Kidney epithelial cell (primary cell): ENCODE measurements at regions not wholly inside any gene's neighbourhood (a gene's known extent, or its start where the extent isn't known, plus 50 kb on each side); places are given as distances from the start of the nearest gene placed in this dataset.

Experiments
- DNase-seq: peaks from one replicate; pipeline ENCODE4 v3.0.0-alpha.2; 2010; ENCODE audit warnings: low read depth
- H3K27me3 ChIP-seq: 2 replicates; pipeline ENCODE4 v1.6.0; 2011; ENCODE audit warnings: low read length; ENCODE audit not compliant: control insufficient read depth, insufficient read depth
- H3K36me3 ChIP-seq: 2 replicates; pipeline ENCODE4 v1.5.1; 2011; ENCODE audit warnings: low read length; ENCODE audit not compliant: control insufficient read depth, insufficient read depth
- H3K4me3 ChIP-seq: 2 replicates; pipeline ENCODE4 v1.5.1; 2011; ENCODE audit warnings: low read depth, mild to moderate bottlenecking, control low read depth, low read length
- TF ChIP-seq, protein P1 (sequence below): IDR thresholded peaks from 2 replicates; pipeline ENCODE4 v1.5.1; 2011; ENCODE audit warnings: mild to moderate bottlenecking, moderate library complexity, low read length, control low read depth, inconsistent platforms; ENCODE audit not compliant: insufficient read depth, poor library complexity, severe bottlenecking

GRCh38 chr5:124193371-124193789 is 553.1 kb downstream of the ZNF608 start:
- Histone ChIP-seq H3K27me3 (no peaks in the 10 kb centered on the region), H3K36me3 (no peaks in the 10 kb centered on the region), H3K4me3 (no peak overlapping the region)
- TF ChIP-seq, protein P1, sequence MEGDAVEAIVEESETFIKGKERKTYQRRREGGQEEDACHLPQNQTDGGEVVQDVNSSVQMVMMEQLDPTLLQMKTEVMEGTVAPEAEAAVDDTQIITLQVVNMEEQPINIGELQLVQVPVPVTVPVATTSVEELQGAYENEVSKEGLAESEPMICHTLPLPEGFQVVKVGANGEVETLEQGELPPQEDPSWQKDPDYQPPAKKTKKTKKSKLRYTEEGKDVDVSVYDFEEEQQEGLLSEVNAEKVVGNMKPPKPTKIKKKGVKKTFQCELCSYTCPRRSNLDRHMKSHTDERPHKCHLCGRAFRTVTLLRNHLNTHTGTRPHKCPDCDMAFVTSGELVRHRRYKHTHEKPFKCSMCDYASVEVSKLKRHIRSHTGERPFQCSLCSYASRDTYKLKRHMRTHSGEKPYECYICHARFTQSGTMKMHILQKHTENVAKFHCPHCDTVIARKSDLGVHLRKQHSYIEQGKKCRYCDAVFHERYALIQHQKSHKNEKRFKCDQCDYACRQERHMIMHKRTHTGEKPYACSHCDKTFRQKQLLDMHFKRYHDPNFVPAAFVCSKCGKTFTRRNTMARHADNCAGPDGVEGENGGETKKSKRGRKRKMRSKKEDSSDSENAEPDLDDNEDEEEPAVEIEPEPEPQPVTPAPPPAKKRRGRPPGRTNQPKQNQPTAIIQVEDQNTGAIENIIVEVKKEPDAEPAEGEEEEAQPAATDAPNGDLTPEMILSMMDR, result no peak
- no peak for DNase-seq

DNA sequence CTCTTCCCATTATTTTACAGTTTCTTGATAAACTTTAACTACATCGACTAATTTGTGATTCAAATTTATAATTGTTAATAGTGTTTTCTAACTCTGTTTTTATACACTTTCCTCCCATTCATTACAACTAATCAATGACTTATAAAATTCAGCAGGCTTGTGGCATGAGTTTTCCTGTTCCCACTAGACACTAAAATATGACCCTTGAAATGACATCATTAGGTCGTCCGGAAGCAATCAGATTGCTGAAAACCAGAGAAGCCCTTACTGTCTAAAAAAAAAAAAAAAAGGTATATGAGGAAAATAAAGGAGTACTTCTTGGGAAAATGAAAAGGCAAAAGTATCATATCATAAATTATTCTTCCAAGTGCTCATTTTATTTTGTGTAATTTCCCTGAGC is 553.7 kb downstream of the ZNF608 start:
- Histone ChIP-seq H3K36me3 (no peaks in the 10 kb centered on the region), H3K27me3 (no peaks in the 10 kb centered on the region), H3K4me3 (no peak overlapping the region)
- TF ChIP-seq, protein P1, result no peak
- no peak for DNase-seq

DNA sequence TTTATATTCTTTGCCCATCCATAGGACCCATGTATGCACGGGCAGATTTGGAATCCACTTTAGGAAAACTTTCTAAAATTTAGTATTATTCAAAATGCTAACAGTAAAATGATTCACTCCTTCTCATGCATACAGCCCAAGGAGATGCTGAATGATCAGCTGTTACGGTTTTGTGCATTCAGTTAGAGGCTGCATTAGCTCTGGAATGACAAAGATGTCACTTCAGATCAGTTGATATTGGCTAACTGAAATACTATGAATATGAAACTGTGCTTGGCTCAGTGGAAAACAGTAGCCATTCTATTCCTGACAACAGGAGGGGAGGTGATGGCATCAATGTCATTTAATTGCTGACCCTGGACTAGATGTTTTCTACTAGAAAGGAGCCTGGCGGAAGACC is 560.7 kb downstream of the ZNF608 start:
- Histone ChIP-seq H3K27me3 (no peaks in the 10 kb centered on the region), H3K36me3 (no peaks in the 10 kb centered on the region), H3K4me3 (no peak overlapping the region)
- no peak for DNase-seq
- TF ChIP-seq, protein P1, result no peak

DNA sequence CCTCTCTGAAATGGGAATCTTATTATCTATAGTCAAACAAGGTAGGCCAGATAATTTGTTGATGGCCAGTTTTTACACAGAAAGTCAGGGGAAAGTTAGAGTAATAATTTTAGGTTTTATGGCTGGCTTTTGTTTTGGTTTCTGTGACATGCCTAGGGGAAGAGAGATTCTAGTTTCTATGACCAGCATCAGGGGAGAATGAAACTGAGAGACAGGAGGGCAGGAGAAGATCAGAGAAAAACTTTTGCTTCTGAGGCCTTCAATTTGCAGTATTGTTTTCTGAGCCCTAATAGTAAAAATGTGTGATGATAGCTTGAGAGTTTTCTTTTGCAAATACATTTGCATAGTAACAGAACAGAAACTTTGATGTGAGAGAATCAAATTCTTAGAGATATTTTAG is 564.3 kb downstream of the ZNF608 start:
- DNase-seq, result no peak
- TF ChIP-seq, protein P1, result no peak
- Histone ChIP-seq H3K36me3 (no peaks in the 10 kb centered on the region), H3K27me3 (no peaks in the 10 kb centered on the region), H3K4me3 (no peak overlapping the region)

- Histone ChIP-seq H3K27me3 (no peaks in the 10 kb centered on the region), H3K36me3 (no peaks in the 10 kb centered on the region), H3K4me3 (no peak overlapping the region)
- DNase-seq, result no peak
- TF ChIP-seq, protein P1, result no peak
Observed at GRCh38 chr5:124180875-124181461, 565.5 kb downstream of the ZNF608 start.

DNA sequence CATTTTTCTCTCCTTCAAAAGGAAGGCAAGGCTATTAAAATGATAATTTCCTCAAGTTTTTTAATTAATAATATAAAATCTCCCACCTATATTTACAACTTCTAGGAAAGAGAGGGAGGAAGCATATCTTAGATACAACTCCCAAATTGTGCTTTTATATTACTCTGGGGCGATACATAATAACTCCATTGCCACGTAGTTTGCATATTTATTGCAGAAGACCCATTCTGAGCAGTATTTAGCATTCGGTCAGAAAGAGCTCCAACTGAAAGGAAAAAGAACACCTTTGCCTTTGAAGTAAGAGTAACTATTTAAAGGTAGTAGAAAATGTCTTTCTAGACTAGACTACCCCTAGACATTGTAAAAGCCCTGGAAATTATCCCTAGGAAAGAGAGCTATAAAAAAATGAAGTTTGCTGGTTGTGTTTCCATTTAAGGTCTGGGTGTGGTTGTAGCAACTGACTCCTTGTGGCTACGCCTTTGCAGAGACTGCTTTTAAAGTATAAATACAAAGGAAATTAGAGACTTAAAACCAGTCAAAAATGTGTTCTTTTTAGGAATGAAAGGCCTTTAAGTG is 566.1 kb downstream of the ZNF608 start:
- DNase-seq, result no peak
- Histone ChIP-seq H3K27me3 (no peaks in the 10 kb centered on the region), H3K4me3 (no peak overlapping the region), H3K36me3 (no peaks in the 10 kb centered on the region)
- TF ChIP-seq, protein P1, result no peak
